Calu3 (cell line): ENCODE measurements at regions not wholly inside any gene's neighbourhood (a gene's known extent, or its start where the extent isn't known, plus 50 kb on each side); places are given as distances from the start of the nearest gene placed in this dataset.
"Not testable (repeated sequence)": the region's sequence is repeated elsewhere in the genome, so short reads cannot be mapped to it uniquely, and the experiment has no call there.

ENCODE experiments used
- BruUV-seq: library from RNA; stranded (reverse); fragments of 400-500 nt; replicated peaks from 2 replicates; lab custom pipeline; 2021; lab: Mats Ljungman, UMichigan
- CTCF ChIA-PET: fragments of 300-600 bp; sonication (Branson Sonifier 250); formaldehyde crosslinking; loops from one replicate; lab custom pipeline; 2022; ENCODE audit warnings: antibody characterized with exemption; lab: Charles Lee
- DNase-seq: peaks from one replicate; pipeline ENCODE4 v3.0.0; 2022
- H3K27ac Mint-ChIP-seq: one replicate; pipeline ENCODE4 v1.8.0; 2022; ENCODE audit warnings: mixed read lengths; ENCODE audit not compliant: unreplicated experiment
- H3K27me3 Mint-ChIP-seq: one replicate; pipeline ENCODE4 v1.8.0; 2022; ENCODE audit warnings: mixed read lengths; ENCODE audit not compliant: unreplicated experiment
- H3K36me3 Mint-ChIP-seq: one replicate; pipeline ENCODE4 v1.8.0; 2022; ENCODE audit warnings: mild to moderate bottlenecking, moderate library complexity, mixed read lengths; ENCODE audit not compliant: insufficient read depth, unreplicated experiment
- H3K4me1 Mint-ChIP-seq: one replicate; pipeline ENCODE4 v1.8.0; 2022; ENCODE audit warnings: mild to moderate bottlenecking, low read depth, mixed read lengths; ENCODE audit not compliant: unreplicated experiment
- H3K4me3 Mint-ChIP-seq: one replicate; pipeline ENCODE4 v1.8.0; 2022; ENCODE audit warnings: mild to moderate bottlenecking, low read depth, moderate library complexity, mixed read lengths; ENCODE audit not compliant: unreplicated experiment
- H3K9me3 Mint-ChIP-seq: one replicate; pipeline ENCODE4 v1.8.0; 2022; ENCODE audit warnings: low read depth, mixed read lengths; ENCODE audit not compliant: unreplicated experiment
- CTCF ChIP-seq: fragments of 200-600 bp; IDR thresholded peaks from one replicate; pipeline ENCODE4 v1.8.0; 2022; ENCODE audit warnings: antibody characterized with exemption; ENCODE audit not compliant: unreplicated experiment
- intact Hi-C: fragments of 100-400 bp; cut with micrococcal nuclease; formaldehyde crosslinking; loops from one replicate; pipeline ENCODE4 v1.10.0; 2022; ENCODE audit not compliant: unreplicated experiment

- no peak for DNase-seq
- TF ChIP-seq CTCF, result no peak
- Mint-ChIP-seq H3K36me3 (no peaks in the 10 kb centered on the region), H3K27ac (no peak overlapping the region), H3K4me1 (no peaks in the 10 kb centered on the region), H3K9me3 (no peaks in the 10 kb centered on the region), H3K27me3 (peaks cover 8% of the 10 kb centered on the region), H3K4me3 (no peak overlapping the region)
- intact Hi-C loops, result no loop called here
- BruUV-seq, result no TSS peak
- CTCF ChIA-PET, result no interaction called here
Observed at GRCh38 chr15:66996094-66996493, 69.3 kb upstream of the SMAD3 start.

GRCh38 chr15:66997212-66997611 is 68.2 kb upstream of the SMAD3 start:
- no peak overlapping the region for H3K27ac Mint-ChIP-seq
- intact Hi-C loops, result no loop called here
- peaks cover 8% of the 10 kb centered on the region for H3K27me3 Mint-ChIP-seq
- no peaks in the 10 kb centered on the region for H3K4me1 Mint-ChIP-seq
- DNase-seq, result peak; percentile 19
- no peaks in the 10 kb centered on the region for H3K36me3 Mint-ChIP-seq
- BruUV-seq, result no TSS peak
- H3K4me3 Mint-ChIP-seq, result no peak overlapping the region
- CTCF ChIA-PET, result no interaction called here
- TF ChIP-seq CTCF, result no peak
- H3K9me3 Mint-ChIP-seq, result no peaks in the 10 kb centered on the region

GRCh38 chr15:66998234-66998633 is 67.2 kb upstream of the SMAD3 start:
- H3K9me3 Mint-ChIP-seq, H3K4me3 Mint-ChIP-seq, intact Hi-C loops, H3K4me1 Mint-ChIP-seq, H3K27ac Mint-ChIP-seq, H3K36me3 Mint-ChIP-seq, DNase-seq, H3K27me3 Mint-ChIP-seq, CTCF ChIA-PET, BruUV-seq: not testable (repeated sequence)

GRCh38 chr15:66999046-66999968 is 66.1 kb upstream of the SMAD3 start:
- no TSS peak for BruUV-seq
- CTCF ChIA-PET, result no interaction called here
- H3K4me3 Mint-ChIP-seq, result no peak overlapping the region
- no peak for TF ChIP-seq CTCF
- intact Hi-C loops, result no loop called here
- no peak for DNase-seq
- H3K27ac Mint-ChIP-seq, result no peak overlapping the region
- no peaks in the 10 kb centered on the region for H3K4me1 Mint-ChIP-seq
- no peaks in the 10 kb centered on the region for H3K27me3 Mint-ChIP-seq
- H3K36me3 Mint-ChIP-seq, result no peaks in the 10 kb centered on the region
- H3K9me3 Mint-ChIP-seq, result no peaks in the 10 kb centered on the region

- TF ChIP-seq CTCF, result no peak
- CTCF ChIA-PET, result interaction anchor here (0.7 kb wide), 1 partner anchor 22 kb away, joined by 3 read pairs; no protein-coding TSS in a partner anchor
- BruUV-seq, result no TSS peak
- no peaks in the 10 kb centered on the region for H3K27me3 Mint-ChIP-seq
- no peak overlapping the region for H3K4me3 Mint-ChIP-seq
- no peak overlapping the region for H3K27ac Mint-ChIP-seq
- no peaks in the 10 kb centered on the region for H3K9me3 Mint-ChIP-seq
- no peaks in the 10 kb centered on the region for H3K36me3 Mint-ChIP-seq
- H3K4me1 Mint-ChIP-seq, result no peaks in the 10 kb centered on the region
- intact Hi-C loops, result no loop called here
- no peak for DNase-seq
Observed at GRCh38 chr15:67000896-67001295, 64.5 kb upstream of the SMAD3 start.
